GM23338 (cell line): ENCODE measurements at regions not wholly inside any gene's neighbourhood (a gene's known extent, or its start where the extent isn't known, plus 50 kb on each side); places are given as distances from the start of the nearest gene placed in this dataset.

Source experiments
- CREB1 ChIP-seq: fragments of 250-450 bp; sonication (Bioruptor Pico); IDR thresholded peaks from 2 replicates; pipeline ENCODE4 v1.5.0; 2020; ENCODE audit warnings: low read depth, mild to moderate bottlenecking, moderate library complexity
- CTCF ChIP-seq, 2 experiments: fragments of 200-600 bp in 1 of 2; sonication (generic) in 1 of 2; conservative IDR thresholded peaks; 2 replicates each; pipeline versions ENCODE4 v1.5.1 to v1.6.1; 2016 to 2017; ENCODE audit warnings: antibody characterized with exemption in 2 of 2, low read depth in 2 of 2, mild to moderate bottlenecking in 2 of 2, moderate library complexity in 1 of 2
- ETS1 ChIP-seq: IDR thresholded peaks from 2 replicates; pipeline ENCODE4 v1.6.1; 2016; ENCODE audit warnings: antibody characterized with exemption
- EZH2 ChIP-seq: fragments of 200-600 bp; sonication (generic); IDR thresholded peaks from one replicate; pipeline ENCODE4 v1.8.0; 2017; ENCODE audit warnings: antibody characterized with exemption, mild to moderate bottlenecking, low read depth; ENCODE audit not compliant: unreplicated experiment
- EZH2phosphoT487 ChIP-seq: fragments of 200-600 bp; sonication (generic); IDR thresholded peaks from one replicate; pipeline ENCODE4 v1.8.1; 2018; ENCODE audit warnings: antibody characterized with exemption; ENCODE audit not compliant: unreplicated experiment
- JUNB ChIP-seq: IDR thresholded peaks from one replicate; pipeline ENCODE4 v1.6.1; 2016; ENCODE audit warnings: antibody characterized with exemption; ENCODE audit not compliant: unreplicated experiment
- NANOG ChIP-seq: IDR thresholded peaks from 2 replicates; pipeline ENCODE4 v1.6.1; 2016; ENCODE audit warnings: antibody characterized with exemption, borderline replicate concordance
- POLR2AphosphoS5 ChIP-seq: IDR thresholded peaks from 2 replicates; pipeline ENCODE4 v1.6.1; 2016; ENCODE audit warnings: antibody characterized with exemption, low read depth
- REST ChIP-seq: IDR thresholded peaks from one replicate; pipeline ENCODE4 v1.6.1; 2018; ENCODE audit warnings: antibody characterized with exemption; ENCODE audit not compliant: unreplicated experiment
- STAT1 ChIP-seq: IDR thresholded peaks from one replicate; pipeline ENCODE4 v1.6.1; 2016; ENCODE audit warnings: antibody characterized with exemption; ENCODE audit not compliant: unreplicated experiment
- ZNF114 ChIP-seq: fragments of 250-450 bp; sonication (Bioruptor Pico); IDR thresholded peaks from 2 replicates; pipeline ENCODE4 v1.5.0; 2020; ENCODE audit warnings: mild to moderate bottlenecking, moderate library complexity

GRCh38 chr6:168867247-168868102 is 386.2 kb downstream of the THBS2 start:
- TF ChIP-seq EZH2 (no peak), STAT1 (no peak), CTCF (conservative IDR thresholded peaks at IDR 0.05; ENCODE audit: low read depth in 2 of 2) (no peak), REST (no peak), JUNB (no peak), CREB1 (no peak), POLR2AphosphoS5 (no peak), ZNF114 (no peak), EZH2phosphoT487 (no peak), NANOG (no peak), ETS1 (no peak)
